ENCODE measurements at regions not wholly inside any gene's neighbourhood (a gene's known extent, or its start where the extent isn't known, plus 50 kb on each side); places are given as distances from the start of the nearest gene placed in this dataset.

GRCh38 chr4:97468272-97468671, 675.0 kb downstream of the STPG2 start:
- POLR2A ChIA-PET: no interaction called here
- WGBS (ENCODE audit: insufficient coverage, insufficient replicate concordance, low lambda C conversion rate, missing lambda C conversion rate): 28% methylated on average over 5 of the region's 5 CpGs
- no peaks in the 10 kb centered on the region for H3K27me3 ChIP-seq (replicated peaks in 1 of 2; ENCODE audit: control insufficient read depth in 2 of 2, insufficient read depth in 2 of 2, low read length in 1 of 2)
- SMC1A ChIA-PET (ENCODE audit: uncharacterized antibody, unreplicated experiment): no interaction called here
- no peaks in the 10 kb centered on the region for H3K4me1 ChIP-seq (ENCODE audit: control insufficient read depth, insufficient read depth, low read length)
- DNase-seq (ENCODE audit: low read depth, low spot score): no peak
- H3K36me3 ChIP-seq (ENCODE audit: control insufficient read depth in 2 of 2, insufficient read depth in 2 of 2, low read length in 1 of 2): no peaks in the 10 kb centered on the region
- no peak overlapping the region for H3K4me3 ChIP-seq
- in situ Hi-C loops (cut with MboI): no loop called here
- no peaks in the 10 kb centered on the region for H3K9me3 ChIP-seq (replicated peaks; ENCODE audit: control insufficient read depth, insufficient read depth, low read length)
- CTCF ChIA-PET: no interaction called here
- no peak overlapping the region for H3K9ac ChIP-seq (ENCODE audit: control insufficient read depth, insufficient read depth, low read length)
- no peak overlapping the region for H3K4me2 ChIP-seq (ENCODE audit: control insufficient read depth, insufficient read depth)
- no peaks in the 10 kb centered on the region for H3K79me2 ChIP-seq (ENCODE audit: control insufficient read depth, insufficient read depth, low read length)
- FAIRE-seq: no peak
- BruUV-seq (replicated peaks): no TSS peak
- no peak for ATAC-seq
- TF ChIP-seq ZNF384 (IDR thresholded peaks at IDR 0.05; ENCODE audit: borderline replicate concordance, low read depth, low read length): no peak
- TF ChIP-seq HDAC6 (IDR thresholded peaks at IDR 0.05; ENCODE audit: unreplicated experiment): no peak
- no peak for TF ChIP-seq EGR1 (IDR thresholded peaks at IDR 0.05; ENCODE audit: borderline replicate concordance in 1 of 2, low read depth in 2 of 2, low read length in 2 of 2)
- no peak for TF ChIP-seq NFXL1 (IDR thresholded peaks at IDR 0.05; ENCODE audit: borderline replicate concordance)
- no peak for TF ChIP-seq ZNF622 (IDR thresholded peaks at IDR 0.05)
- H2AFZ ChIP-seq (ENCODE audit: control insufficient read depth, low read depth, low read length): no peak overlapping the region
- H3K27ac ChIP-seq (ENCODE audit: control insufficient read depth, insufficient read depth): no peak overlapping the region
- intact Hi-C loops (cut with micrococcal nuclease; ENCODE audit: unreplicated experiment): no loop called here
- RAD21 ChIA-PET (ENCODE audit: unreplicated experiment): no interaction called here
- H4K20me1 ChIP-seq (ENCODE audit: control insufficient read depth, insufficient read depth): no peaks in the 10 kb centered on the region

DNA sequence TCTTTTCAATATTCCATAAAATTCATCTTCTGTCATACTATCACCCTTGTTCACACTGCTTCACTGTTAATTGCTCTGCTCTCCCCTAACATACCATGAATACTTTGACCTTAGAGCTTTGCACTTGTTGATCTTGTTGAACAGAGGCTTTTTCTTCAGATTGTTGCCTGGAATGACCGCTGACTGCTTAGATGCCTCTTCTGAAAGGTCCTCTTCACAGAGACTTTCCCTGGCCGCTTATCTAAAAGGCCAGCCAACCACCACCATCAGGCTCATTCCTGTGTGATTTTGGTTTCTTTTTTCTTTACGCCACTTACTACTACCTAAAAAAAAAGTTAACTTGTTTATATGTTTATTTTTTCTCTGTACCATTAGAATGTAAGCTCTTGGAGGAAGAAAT, 667.7 kb downstream of the STPG2 start:
- no TSS peak for BruUV-seq (replicated peaks)
- H3K4me3 ChIP-seq: no peak overlapping the region
- no peak for ATAC-seq
- no peaks in the 10 kb centered on the region for H3K27me3 ChIP-seq (replicated peaks in 1 of 2; ENCODE audit: control insufficient read depth in 2 of 2, insufficient read depth in 2 of 2, low read length in 1 of 2)
- H3K4me2 ChIP-seq (ENCODE audit: control insufficient read depth, insufficient read depth): no peak overlapping the region
- no peak overlapping the region for H3K9ac ChIP-seq (ENCODE audit: control insufficient read depth, insufficient read depth, low read length)
- no peak for DNase-seq (ENCODE audit: low read depth, low spot score)
- WGBS (ENCODE audit: insufficient coverage, insufficient replicate concordance, low lambda C conversion rate, missing lambda C conversion rate): 24% methylated on average over 3 of the region's 3 CpGs
- SMC1A ChIA-PET (ENCODE audit: uncharacterized antibody, unreplicated experiment): no interaction called here
- H3K36me3 ChIP-seq (ENCODE audit: control insufficient read depth in 2 of 2, insufficient read depth in 2 of 2, low read length in 1 of 2): no peaks in the 10 kb centered on the region
- no peaks in the 10 kb centered on the region for H3K9me3 ChIP-seq (replicated peaks; ENCODE audit: control insufficient read depth, insufficient read depth, low read length)
- FAIRE-seq: no peak
- no peak overlapping the region for H2AFZ ChIP-seq (ENCODE audit: control insufficient read depth, low read depth, low read length)
- RAD21 ChIA-PET (ENCODE audit: unreplicated experiment): no interaction called here
- in situ Hi-C loops (cut with MboI): no loop called here
- intact Hi-C loops (cut with micrococcal nuclease; ENCODE audit: unreplicated experiment): no loop called here
- no peaks in the 10 kb centered on the region for H3K79me2 ChIP-seq (ENCODE audit: control insufficient read depth, insufficient read depth, low read length)
- POLR2A ChIA-PET: no interaction called here
- H3K27ac ChIP-seq (ENCODE audit: control insufficient read depth, insufficient read depth): no peak overlapping the region
- CTCF ChIA-PET: no interaction called here
- no peaks in the 10 kb centered on the region for H4K20me1 ChIP-seq (ENCODE audit: control insufficient read depth, insufficient read depth)
- H3K4me1 ChIP-seq (ENCODE audit: control insufficient read depth, insufficient read depth, low read length): no peaks in the 10 kb centered on the region
- TF ChIP-seq TAF1 (IDR thresholded peaks at IDR 0.05; ENCODE audit: borderline replicate concordance, low read depth, low read length) (no peak), BCL3 (IDR thresholded peaks at IDR 0.05; ENCODE audit: borderline replicate concordance, insufficient read depth, low read depth, low read length, poor library complexity, severe bottlenecking) (no peak), STAT1 (conservative IDR thresholded peaks at IDR 0.05) (no peak), CREB1 (IDR thresholded peaks at IDR 0.05; ENCODE audit: low read depth) (no peak), LARP7 (IDR thresholded peaks at IDR 0.05) (no peak), IRF5 (IDR thresholded peaks at IDR 0.05; ENCODE audit: borderline replicate concordance) (no peak)
- TF ChIP-seq, protein P1, sequence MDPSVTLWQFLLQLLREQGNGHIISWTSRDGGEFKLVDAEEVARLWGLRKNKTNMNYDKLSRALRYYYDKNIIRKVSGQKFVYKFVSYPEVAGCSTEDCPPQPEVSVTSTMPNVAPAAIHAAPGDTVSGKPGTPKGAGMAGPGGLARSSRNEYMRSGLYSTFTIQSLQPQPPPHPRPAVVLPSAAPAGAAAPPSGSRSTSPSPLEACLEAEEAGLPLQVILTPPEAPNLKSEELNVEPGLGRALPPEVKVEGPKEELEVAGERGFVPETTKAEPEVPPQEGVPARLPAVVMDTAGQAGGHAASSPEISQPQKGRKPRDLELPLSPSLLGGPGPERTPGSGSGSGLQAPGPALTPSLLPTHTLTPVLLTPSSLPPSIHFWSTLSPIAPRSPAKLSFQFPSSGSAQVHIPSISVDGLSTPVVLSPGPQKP (IDR thresholded peaks at IDR 0.05; ENCODE audit: low read depth, low read length): no peak
- TF ChIP-seq, protein P2, sequence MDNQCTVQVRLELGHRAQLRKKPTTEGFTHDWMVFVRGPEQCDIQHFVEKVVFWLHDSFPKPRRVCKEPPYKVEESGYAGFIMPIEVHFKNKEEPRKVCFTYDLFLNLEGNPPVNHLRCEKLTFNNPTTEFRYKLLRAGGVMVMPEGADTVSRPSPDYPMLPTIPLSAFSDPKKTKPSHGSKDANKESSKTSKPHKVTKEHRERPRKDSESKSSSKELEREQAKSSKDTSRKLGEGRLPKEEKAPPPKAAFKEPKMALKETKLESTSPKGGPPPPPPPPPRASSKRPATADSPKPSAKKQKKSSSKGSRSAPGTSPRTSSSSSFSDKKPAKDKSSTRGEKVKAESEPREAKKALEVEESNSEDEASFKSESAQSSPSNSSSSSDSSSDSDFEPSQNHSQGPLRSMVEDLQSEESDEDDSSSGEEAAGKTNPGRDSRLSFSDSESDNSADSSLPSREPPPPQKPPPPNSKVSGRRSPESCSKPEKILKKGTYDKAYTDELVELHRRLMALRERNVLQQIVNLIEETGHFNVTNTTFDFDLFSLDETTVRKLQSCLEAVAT (IDR thresholded peaks at IDR 0.05): no peak

Data from GM12878 (cell line).